ENCODE measurements at regions not wholly inside any gene's neighbourhood (a gene's known extent, or its start where the extent isn't known, plus 50 kb on each side); places are given as distances from the start of the nearest gene placed in this dataset.

DNA sequence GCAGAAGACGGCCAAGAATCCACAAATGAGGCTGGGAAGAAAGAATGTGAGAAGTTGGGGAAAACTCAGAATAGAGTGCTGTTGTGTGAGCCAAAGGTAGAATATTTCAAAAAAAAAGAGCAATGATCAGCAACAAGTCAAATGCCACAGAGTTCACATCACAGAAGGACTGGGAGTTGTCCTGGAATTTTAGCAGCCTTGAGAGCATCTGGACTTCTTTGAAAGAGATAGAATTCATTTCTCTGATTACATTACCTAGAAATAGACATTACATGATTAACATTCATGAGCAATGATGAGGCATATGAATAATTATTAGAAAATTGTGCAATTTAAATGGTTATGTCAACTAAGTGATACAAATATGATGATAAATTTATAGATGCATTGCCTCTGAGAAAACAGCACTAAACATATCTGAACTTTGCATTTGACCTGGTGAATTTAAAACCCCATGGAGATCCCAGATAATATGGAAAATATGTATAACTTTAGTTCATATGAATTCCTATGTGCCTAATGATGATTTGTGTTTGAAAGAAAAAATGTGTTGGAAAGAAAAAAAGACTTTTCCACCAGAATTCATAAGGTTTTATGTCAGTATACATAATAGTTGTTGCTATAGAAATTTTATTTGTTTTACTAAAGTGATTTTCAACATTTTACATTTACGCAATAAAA is 186.2 kb downstream of the POSTN start:
- TF ChIP-seq, protein P1, sequence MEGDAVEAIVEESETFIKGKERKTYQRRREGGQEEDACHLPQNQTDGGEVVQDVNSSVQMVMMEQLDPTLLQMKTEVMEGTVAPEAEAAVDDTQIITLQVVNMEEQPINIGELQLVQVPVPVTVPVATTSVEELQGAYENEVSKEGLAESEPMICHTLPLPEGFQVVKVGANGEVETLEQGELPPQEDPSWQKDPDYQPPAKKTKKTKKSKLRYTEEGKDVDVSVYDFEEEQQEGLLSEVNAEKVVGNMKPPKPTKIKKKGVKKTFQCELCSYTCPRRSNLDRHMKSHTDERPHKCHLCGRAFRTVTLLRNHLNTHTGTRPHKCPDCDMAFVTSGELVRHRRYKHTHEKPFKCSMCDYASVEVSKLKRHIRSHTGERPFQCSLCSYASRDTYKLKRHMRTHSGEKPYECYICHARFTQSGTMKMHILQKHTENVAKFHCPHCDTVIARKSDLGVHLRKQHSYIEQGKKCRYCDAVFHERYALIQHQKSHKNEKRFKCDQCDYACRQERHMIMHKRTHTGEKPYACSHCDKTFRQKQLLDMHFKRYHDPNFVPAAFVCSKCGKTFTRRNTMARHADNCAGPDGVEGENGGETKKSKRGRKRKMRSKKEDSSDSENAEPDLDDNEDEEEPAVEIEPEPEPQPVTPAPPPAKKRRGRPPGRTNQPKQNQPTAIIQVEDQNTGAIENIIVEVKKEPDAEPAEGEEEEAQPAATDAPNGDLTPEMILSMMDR (IDR thresholded peaks at IDR 0.05) = no peak
- TF ChIP-seq POLR2A (IDR thresholded peaks at IDR 0.05) = no peak
- H3K4me3 ChIP-seq = no peak overlapping the region
- H3K36me3 ChIP-seq = no peaks in the 10 kb centered on the region
- no peak for DNase-seq
- no peaks in the 10 kb centered on the region for H3K27me3 ChIP-seq
- H3K27ac ChIP-seq = no peak overlapping the region
- intact Hi-C loops (cut with DNase I) = no loop called here
- WGBS, 2 donors = 86 to 91% methylated on average over 2 of the region's 2 CpGs
- H3K9me3 ChIP-seq = no peaks in the 10 kb centered on the region
- H3K4me1 ChIP-seq = peaks cover 0 to 6% (median 0%) of the 10 kb centered on the region in 3 donors

DNA sequence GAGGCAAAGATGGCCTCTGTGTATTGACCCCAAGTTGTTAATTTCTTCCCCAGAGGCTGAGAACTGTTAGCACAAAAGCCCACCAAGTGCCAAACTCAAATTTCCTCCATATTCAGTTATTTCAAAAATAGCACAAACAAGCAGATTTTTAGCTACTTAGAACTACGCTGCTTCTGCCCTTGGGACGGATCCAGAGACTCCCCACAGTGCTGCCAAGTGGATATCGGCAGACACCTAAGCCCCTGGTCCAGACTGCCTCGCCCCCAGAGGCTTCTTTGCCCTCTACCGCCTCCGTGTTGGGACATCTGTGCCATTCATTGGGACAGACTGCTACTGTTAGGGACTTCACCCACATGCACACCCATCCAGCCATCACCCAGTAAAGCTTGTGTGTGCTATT is 188.3 kb downstream of the POSTN start:
- Histone ChIP-seq H3K4me3 (no peak overlapping the region), H3K9me3 (no peaks in the 10 kb centered on the region), H3K27me3 (no peaks in the 10 kb centered on the region), H3K27ac (no peak overlapping the region), H3K4me1 (peaks cover 0 to 6% (median 0%) of the 10 kb centered on the region in 3 donors), H3K36me3 (no peaks in the 10 kb centered on the region)
- DNase-seq = no peak
- TF ChIP-seq, protein P1 (IDR thresholded peaks at IDR 0.05) = no peak
- TF ChIP-seq POLR2A (IDR thresholded peaks at IDR 0.05) = no peak
- intact Hi-C loops (cut with DNase I) = no loop called here
- 68 to 74% methylated on average over 6 of the region's 6 CpGs for WGBS, 2 donors

GRCh38 chr13:37409756-37410155 is 188.8 kb downstream of the POSTN start:
- peaks cover 0 to 6% (median 0%) of the 10 kb centered on the region in 3 donors for H3K4me1 ChIP-seq
- TF ChIP-seq POLR2A (IDR thresholded peaks at IDR 0.05) = no peak
- TF ChIP-seq, protein P1 (IDR thresholded peaks at IDR 0.05) = no peak
- DNase-seq = no peak
- H3K27me3 ChIP-seq = no peaks in the 10 kb centered on the region
- H3K27ac ChIP-seq = no peak overlapping the region
- no peaks in the 10 kb centered on the region for H3K9me3 ChIP-seq
- intact Hi-C loops (cut with DNase I) = no loop called here
- H3K36me3 ChIP-seq = no peaks in the 10 kb centered on the region
- H3K4me3 ChIP-seq = no peak overlapping the region

- H3K9me3 ChIP-seq = no peaks in the 10 kb centered on the region
- no peak for DNase-seq
These were observed 191.4 kb downstream of the POSTN start for GRCh38 chr13:37407156-37407555.

DNA sequence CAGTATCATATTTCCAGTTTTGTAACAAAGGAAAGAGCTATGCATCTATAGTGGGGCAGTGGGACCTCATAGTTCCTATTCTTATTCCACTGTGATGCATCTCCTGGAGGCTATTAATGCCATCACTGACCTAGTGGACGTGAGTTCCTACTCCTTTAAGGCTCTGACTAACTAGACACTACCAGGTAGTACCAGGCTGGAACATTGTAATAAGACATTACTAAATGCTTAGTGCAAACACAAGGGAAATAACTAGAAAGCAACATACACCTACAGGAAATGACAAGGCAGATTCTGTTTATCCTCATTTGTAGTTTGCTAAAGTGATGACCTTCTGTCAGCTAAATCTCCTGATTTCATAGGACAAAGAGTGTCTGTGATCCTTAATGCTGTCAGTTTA is 192.5 kb downstream of the POSTN start:
- H3K27me3 ChIP-seq = no peaks in the 10 kb centered on the region
- no peaks in the 10 kb centered on the region for H3K36me3 ChIP-seq
- intact Hi-C loops (cut with DNase I) = no loop called here
- 70 to 71% methylated on average over 1 of the region's 1 CpG for WGBS, 2 donors
- TF ChIP-seq, protein P1 (IDR thresholded peaks at IDR 0.05) = no peak
- TF ChIP-seq POLR2A (IDR thresholded peaks at IDR 0.05) = no peak
- no peak overlapping the region for H3K4me3 ChIP-seq
- peaks cover 0 to 6% (median 0%) of the 10 kb centered on the region in 3 donors for H3K4me1 ChIP-seq
- no peak for DNase-seq
- no peaks in the 10 kb centered on the region for H3K9me3 ChIP-seq
- H3K27ac ChIP-seq = no peak overlapping the region

More at GRCh38 chr13:37407156-37407555, 191.4 kb downstream of the POSTN start:
- H3K4me1 ChIP-seq = peaks cover 0 to 6% (median 0%) of the 10 kb centered on the region in 3 donors
- no peak for TF ChIP-seq POLR2A (IDR thresholded peaks at IDR 0.05)
- TF ChIP-seq, protein P1 (IDR thresholded peaks at IDR 0.05) = no peak
- no peaks in the 10 kb centered on the region for H3K27me3 ChIP-seq
- intact Hi-C loops (cut with DNase I) = no loop called here
- WGBS, 2 donors = 74 to 80% methylated on average over 4 of the region's 4 CpGs
- H3K4me3 ChIP-seq = no peak overlapping the region
- no peak overlapping the region for H3K27ac ChIP-seq
- no peaks in the 10 kb centered on the region for H3K36me3 ChIP-seq

All from esophagus squamous epithelium (tissue), 5 donors.